IPS-15b (cell line): ENCODE measurements at regions not wholly inside any gene's neighbourhood (a gene's known extent, or its start where the extent isn't known, plus 50 kb on each side); places are given as distances from the start of the nearest gene placed in this dataset.

Experiments
- H3K27me3 ChIP-seq: one replicate; pipeline ENCODE4 v1.6.1; 2013; ENCODE audit warnings: low read length; ENCODE audit not compliant: control insufficient read depth, insufficient read depth
- H3K36me3 ChIP-seq: one replicate; pipeline ENCODE4 v1.6.1; 2013; ENCODE audit warnings: low read length; ENCODE audit not compliant: control insufficient read depth, insufficient read depth
- H3K4me1 ChIP-seq: one replicate; pipeline ENCODE4 v1.6.1; 2013; ENCODE audit warnings: mild to moderate bottlenecking, low read length; ENCODE audit not compliant: control insufficient read depth, insufficient read depth
- H3K4me3 ChIP-seq: one replicate; pipeline ENCODE4 v1.5.1; 2013; ENCODE audit warnings: low read depth, low read length
- H3K9ac ChIP-seq: one replicate; pipeline ENCODE4 v1.6.1; 2013; ENCODE audit warnings: low read depth, mild to moderate bottlenecking, low read length
- H3K9me3 ChIP-seq: one replicate; pipeline ENCODE4 v1.6.1; 2013; ENCODE audit warnings: mild to moderate bottlenecking, low read length; ENCODE audit not compliant: control insufficient read depth, insufficient read depth

GRCh38 chr1:37150986-37151385 lies 116.7 kb upstream of the GRIK3 start:
- Histone ChIP-seq H3K9me3 (no peaks in the 10 kb centered on the region), H3K4me3 (no peak overlapping the region), H3K9ac (no peak overlapping the region), H3K36me3 (no peaks in the 10 kb centered on the region), H3K27me3 (no peaks in the 10 kb centered on the region), H3K4me1 (no peaks in the 10 kb centered on the region)

- Histone ChIP-seq H3K36me3 (no peaks in the 10 kb centered on the region), H3K27me3 (no peaks in the 10 kb centered on the region), H3K4me3 (no peak overlapping the region), H3K9ac (no peak overlapping the region), H3K9me3 (no peaks in the 10 kb centered on the region), H3K4me1 (no peaks in the 10 kb centered on the region)
These were observed 117.5 kb upstream of the GRIK3 start for GRCh38 chr1:37151789-37152188.

GRCh38 chr1:37152491-37152890 lies 118.2 kb upstream of the GRIK3 start:
- no peak overlapping the region for H3K4me3 ChIP-seq

GRCh38 chr1:37153116-37154100 lies 119.1 kb upstream of the GRIK3 start:
- Histone ChIP-seq H3K27me3 (no peaks in the 10 kb centered on the region), H3K9ac (no peak overlapping the region), H3K4me1 (no peaks in the 10 kb centered on the region), H3K36me3 (no peaks in the 10 kb centered on the region), H3K9me3 (no peaks in the 10 kb centered on the region), H3K4me3 (no peak overlapping the region)

More at GRCh38 chr1:37152491-37152890, 118.2 kb upstream of the GRIK3 start:
- Histone ChIP-seq H3K27me3 (no peaks in the 10 kb centered on the region), H3K9me3 (no peaks in the 10 kb centered on the region), H3K4me1 (no peaks in the 10 kb centered on the region), H3K36me3 (no peaks in the 10 kb centered on the region), H3K9ac (no peak overlapping the region)

GRCh38 chr1:37156646-37157045 lies 122.3 kb upstream of the GRIK3 start:
- Histone ChIP-seq H3K4me1 (no peaks in the 10 kb centered on the region), H3K9me3 (no peaks in the 10 kb centered on the region), H3K4me3 (no peak overlapping the region), H3K27me3 (no peaks in the 10 kb centered on the region), H3K9ac (no peak overlapping the region), H3K36me3 (no peaks in the 10 kb centered on the region)

- Histone ChIP-seq H3K4me3 (no peak overlapping the region), H3K36me3 (no peaks in the 10 kb centered on the region), H3K9ac (no peak overlapping the region), H3K27me3 (no peaks in the 10 kb centered on the region), H3K9me3 (no peaks in the 10 kb centered on the region), H3K4me1 (no peaks in the 10 kb centered on the region)
These were observed 123.3 kb upstream of the GRIK3 start for GRCh38 chr1:37157634-37158033.

GRCh38 chr1:37158113-37158749 lies 123.9 kb upstream of the GRIK3 start:
- H3K36me3 ChIP-seq = no peaks in the 10 kb centered on the region
- no peaks in the 10 kb centered on the region for H3K4me1 ChIP-seq
- H3K4me3 ChIP-seq = no peak overlapping the region
- H3K27me3 ChIP-seq = no peaks in the 10 kb centered on the region
- no peaks in the 10 kb centered on the region for H3K9me3 ChIP-seq
- no peak overlapping the region for H3K9ac ChIP-seq

GRCh38 chr1:37159102-37159501 lies 124.8 kb upstream of the GRIK3 start:
- H3K4me1 ChIP-seq = no peaks in the 10 kb centered on the region
- no peaks in the 10 kb centered on the region for H3K9me3 ChIP-seq
- no peak overlapping the region for H3K9ac ChIP-seq
- no peaks in the 10 kb centered on the region for H3K36me3 ChIP-seq
- no peaks in the 10 kb centered on the region for H3K27me3 ChIP-seq
- no peak overlapping the region for H3K4me3 ChIP-seq

GRCh38 chr1:37161171-37161570 lies 126.9 kb upstream of the GRIK3 start:
- H3K9me3 ChIP-seq = no peaks in the 10 kb centered on the region
- no peak overlapping the region for H3K4me3 ChIP-seq
- H3K4me1 ChIP-seq = no peaks in the 10 kb centered on the region
- H3K9ac ChIP-seq = no peak overlapping the region
- H3K27me3 ChIP-seq = no peaks in the 10 kb centered on the region
- no peaks in the 10 kb centered on the region for H3K36me3 ChIP-seq

GRCh38 chr1:37162059-37162458 lies 127.7 kb upstream of the GRIK3 start:
- Histone ChIP-seq H3K9me3 (no peaks in the 10 kb centered on the region), H3K27me3 (no peaks in the 10 kb centered on the region), H3K36me3 (no peaks in the 10 kb centered on the region), H3K4me1 (no peaks in the 10 kb centered on the region), H3K9ac (no peak overlapping the region), H3K4me3 (no peak overlapping the region)

GRCh38 chr1:37166005-37166404 lies 131.7 kb upstream of the GRIK3 start:
- Histone ChIP-seq H3K4me1 (no peaks in the 10 kb centered on the region), H3K36me3 (no peaks in the 10 kb centered on the region), H3K27me3 (no peaks in the 10 kb centered on the region), H3K9me3 (no peaks in the 10 kb centered on the region), H3K4me3 (no peak overlapping the region), H3K9ac (no peak overlapping the region)

- H3K4me3 ChIP-seq = no peak overlapping the region
- no peak overlapping the region for H3K9ac ChIP-seq
- H3K9me3 ChIP-seq = no peaks in the 10 kb centered on the region
- no peaks in the 10 kb centered on the region for H3K36me3 ChIP-seq
- H3K27me3 ChIP-seq = no peaks in the 10 kb centered on the region
- no peaks in the 10 kb centered on the region for H3K4me1 ChIP-seq
These were observed 133.2 kb upstream of the GRIK3 start for GRCh38 chr1:37167479-37167878.
